ENCODE measurements at regions not wholly inside any gene's neighbourhood (a gene's known extent, or its start where the extent isn't known, plus 50 kb on each side); places are given as distances from the start of the nearest gene placed in this dataset.

GRCh38 chr16:80084614-80085013 lies 456.2 kb upstream of the DYNLRB2 start:
- ATAC-seq (ENCODE audit: poor library complexity): no peak

GRCh38 chr16:80084163-80084562 lies 456.6 kb upstream of the DYNLRB2 start:
- Mint-ChIP-seq H3K36me3 (ENCODE audit: low read depth) (no peaks in the 10 kb centered on the region), H3K27me3 (no peaks in the 10 kb centered on the region), H3K4me1 (ENCODE audit: low read depth) (no peaks in the 10 kb centered on the region), H3K4me3 (no peak overlapping the region), H3K27ac (no peak overlapping the region), H3K9me3 (no peaks in the 10 kb centered on the region)
- H3K27me3 ChIP-seq (ENCODE audit: control insufficient read depth in 1 of 2, insufficient read depth in 2 of 2, low read length in 2 of 2): no peaks in the 10 kb centered on the region
- ChIA-PET POLR2A (no interaction called here), CTCF (no interaction called here)
- no peaks in the 10 kb centered on the region for H3K9me3 ChIP-seq (ENCODE audit: control insufficient read depth in 1 of 2, insufficient read depth in 1 of 2, low read length in 2 of 2)
- no peaks in the 10 kb centered on the region for H3K36me3 ChIP-seq (ENCODE audit: insufficient read depth, low read length)
- H3K4me3 ChIP-seq (ENCODE audit: low read length): no peak overlapping the region
- no peak overlapping the region for H3K27ac ChIP-seq (ENCODE audit: low read depth in 1 of 2, low read length in 2 of 2)
- no peaks in the 10 kb centered on the region for H3K4me1 ChIP-seq (ENCODE audit: insufficient read depth, low read length)
- ATAC-seq (ENCODE audit: poor library complexity) (no peak), DNase-seq (no peak)
- no peak for TF ChIP-seq CTCF (IDR thresholded peaks at IDR 0.05)
- intact Hi-C loops (cut with DNase I, micrococcal nuclease): no loop called here

More at GRCh38 chr16:80084614-80085013, 456.2 kb upstream of the DYNLRB2 start:
- H3K4me1 ChIP-seq (ENCODE audit: insufficient read depth, low read length): no peaks in the 10 kb centered on the region
- H3K27ac ChIP-seq (ENCODE audit: low read depth in 1 of 2, low read length in 2 of 2): no peak overlapping the region
- H3K36me3 Mint-ChIP-seq (ENCODE audit: low read depth): no peaks in the 10 kb centered on the region
- H3K27me3 ChIP-seq (ENCODE audit: control insufficient read depth in 1 of 2, insufficient read depth in 2 of 2, low read length in 2 of 2): no peaks in the 10 kb centered on the region
- H3K9me3 ChIP-seq (ENCODE audit: control insufficient read depth in 1 of 2, insufficient read depth in 1 of 2, low read length in 2 of 2): no peaks in the 10 kb centered on the region
- no peak for TF ChIP-seq CTCF (IDR thresholded peaks at IDR 0.05)
- no peak overlapping the region for H3K4me3 Mint-ChIP-seq
- ChIA-PET POLR2A (no interaction called here), CTCF (no interaction called here)
- no peak overlapping the region for H3K27ac Mint-ChIP-seq
- H3K36me3 ChIP-seq (ENCODE audit: insufficient read depth, low read length): no peaks in the 10 kb centered on the region
- H3K4me3 ChIP-seq (ENCODE audit: low read length): no peak overlapping the region
- intact Hi-C loops (cut with DNase I, micrococcal nuclease): no loop called here
- no peaks in the 10 kb centered on the region for H3K9me3 Mint-ChIP-seq
- no peaks in the 10 kb centered on the region for H3K4me1 Mint-ChIP-seq (ENCODE audit: low read depth)
- DNase-seq: peak in 5 of 14 experiments; percentile 1 to 39 (median 32)
- no peaks in the 10 kb centered on the region for H3K27me3 Mint-ChIP-seq

- DNase-seq: no peak
- CTCF ChIA-PET: no interaction called here
- no peaks in the 10 kb centered on the region for H3K9me3 Mint-ChIP-seq
These were observed 457.9 kb upstream of the DYNLRB2 start for GRCh38 chr16:80082906-80083305.

More at GRCh38 chr16:80082906-80083305, 457.9 kb upstream of the DYNLRB2 start:
- no peaks in the 10 kb centered on the region for H3K9me3 ChIP-seq (ENCODE audit: control insufficient read depth in 1 of 2, insufficient read depth in 1 of 2, low read length in 2 of 2)
- no peaks in the 10 kb centered on the region for H3K27me3 ChIP-seq (ENCODE audit: control insufficient read depth in 1 of 2, insufficient read depth in 2 of 2, low read length in 2 of 2)
- H3K4me1 ChIP-seq (ENCODE audit: insufficient read depth, low read length): no peaks in the 10 kb centered on the region
- Mint-ChIP-seq H3K27ac (no peak overlapping the region), H3K27me3 (no peaks in the 10 kb centered on the region), H3K4me3 (no peak overlapping the region), H3K36me3 (ENCODE audit: low read depth) (no peaks in the 10 kb centered on the region), H3K4me1 (ENCODE audit: low read depth) (no peaks in the 10 kb centered on the region)
- ATAC-seq (ENCODE audit: poor library complexity): no peak
- no peaks in the 10 kb centered on the region for H3K36me3 ChIP-seq (ENCODE audit: insufficient read depth, low read length)
- intact Hi-C loops (cut with DNase I, micrococcal nuclease): no loop called here
- POLR2A ChIA-PET: no interaction called here
- no peak for TF ChIP-seq CTCF (IDR thresholded peaks at IDR 0.05)
- no peak overlapping the region for H3K4me3 ChIP-seq (ENCODE audit: low read length)
- no peak overlapping the region for H3K27ac ChIP-seq (ENCODE audit: low read depth in 1 of 2, low read length in 2 of 2)

All from CD4-positive, alpha-beta T cell (primary cell).